ENCODE measurements at regions not wholly inside any gene's neighbourhood (a gene's known extent, or its start where the extent isn't known, plus 50 kb on each side); places are given as distances from the start of the nearest gene placed in this dataset.
"Not testable (repeated sequence)": the region's sequence is repeated elsewhere in the genome, so short reads cannot be mapped to it uniquely, and the experiment has no call there.

GRCh38 chr18:30839056-30839561, 203.4 kb downstream of the DSC3 start:
- not testable (repeated sequence) for H3K4me3 ChIP-seq (ENCODE audit: low read depth, low read length)

- no peak overlapping the region for H3K4me3 ChIP-seq (ENCODE audit: low read depth, low read length)
Measured at GRCh38 chr18:30828700-30829099, 213.8 kb downstream of the DSC3 start.

GRCh38 chr18:30819619-30820018, 222.9 kb downstream of the DSC3 start:
- no peak overlapping the region for H3K4me3 ChIP-seq (ENCODE audit: low read depth, low read length)

GRCh38 chr18:30814446-30814845, 228.1 kb downstream of the DSC3 start:
- H3K4me3 ChIP-seq (ENCODE audit: low read depth, low read length): no peak overlapping the region

GRCh38 chr18:30811580-30811979, 231.0 kb downstream of the DSC3 start:
- no peak overlapping the region for H3K4me3 ChIP-seq (ENCODE audit: low read depth, low read length)

GRCh38 chr18:30810580-30810979, 232.0 kb downstream of the DSC3 start:
- no peak overlapping the region for H3K4me3 ChIP-seq (ENCODE audit: low read depth, low read length)

GRCh38 chr18:30806823-30807222, 235.7 kb downstream of the DSC3 start:
- no peak overlapping the region for H3K4me3 ChIP-seq (ENCODE audit: low read depth, low read length)

GRCh38 chr18:30800800-30801199, 241.7 kb downstream of the DSC3 start:
- H3K4me3 ChIP-seq (ENCODE audit: low read depth, low read length): no peak overlapping the region

- no peak overlapping the region for H3K4me3 ChIP-seq (ENCODE audit: low read depth, low read length)
Measured at GRCh38 chr18:30792051-30792450, 250.5 kb downstream of the DSC3 start.

GRCh38 chr18:30788411-30788991, 254.0 kb downstream of the DSC3 start:
- not testable (repeated sequence) for H3K4me3 ChIP-seq (ENCODE audit: low read depth, low read length)

GRCh38 chr18:30787410-30787809, 255.1 kb downstream of the DSC3 start:
- no peak overlapping the region for H3K4me3 ChIP-seq (ENCODE audit: low read depth, low read length)

GRCh38 chr18:30781601-30782000, 260.9 kb downstream of the DSC3 start:
- no peak overlapping the region for H3K4me3 ChIP-seq (ENCODE audit: low read depth, low read length)

- H3K4me3 ChIP-seq (ENCODE audit: low read depth, low read length): no peak overlapping the region
Measured at GRCh38 chr18:30775629-30776028, 266.9 kb downstream of the DSC3 start.

- H3K4me3 ChIP-seq (ENCODE audit: low read depth, low read length): not testable (repeated sequence)
Measured at GRCh38 chr18:30772170-30772569, 270.4 kb downstream of the DSC3 start.

- H3K4me3 ChIP-seq (ENCODE audit: low read depth, low read length): no peak overlapping the region
Measured at GRCh38 chr18:30766053-30766452, 276.5 kb downstream of the DSC3 start.

- no peak overlapping the region for H3K4me3 ChIP-seq (ENCODE audit: low read depth, low read length)
Measured at GRCh38 chr18:30765247-30765646, 277.3 kb downstream of the DSC3 start.

GRCh38 chr18:30763902-30764350, 278.6 kb downstream of the DSC3 start:
- H3K4me3 ChIP-seq (ENCODE audit: low read depth, low read length): no peak overlapping the region

GRCh38 chr18:30754846-30755245, 287.7 kb downstream of the DSC3 start:
- no peak overlapping the region for H3K4me3 ChIP-seq (ENCODE audit: low read depth, low read length)

- H3K4me3 ChIP-seq (ENCODE audit: low read depth, low read length): no peak overlapping the region
Measured at GRCh38 chr18:30748541-30748940, 294.0 kb downstream of the DSC3 start.

- no peak overlapping the region for H3K4me3 ChIP-seq (ENCODE audit: low read depth, low read length)
Measured at GRCh38 chr18:30746224-30746623, 296.3 kb downstream of the DSC3 start.

GRCh38 chr18:30743033-30743432, 299.5 kb downstream of the DSC3 start:
- no peak overlapping the region for H3K4me3 ChIP-seq (ENCODE audit: low read depth, low read length)

- no peak overlapping the region for H3K4me3 ChIP-seq (ENCODE audit: low read depth, low read length)
Measured at GRCh38 chr18:30730915-30731314, 311.6 kb downstream of the DSC3 start.

- no peak overlapping the region for H3K4me3 ChIP-seq (ENCODE audit: low read depth, low read length)
Measured at GRCh38 chr18:30727849-30728248, 314.7 kb downstream of the DSC3 start.

Measured in iPS-11a (cell line).